Endothelial cell of umbilical vein (primary cell): ENCODE measurements at regions not wholly inside any gene's neighbourhood (a gene's known extent, or its start where the extent isn't known, plus 50 kb on each side); places are given as distances from the start of the nearest gene placed in this dataset.

Experiments
- BruUV-seq: library from RNA; stranded (reverse); fragments of 400-500 nt; replicated peaks from 2 replicates; lab custom pipeline; 2021; lab: Mats Ljungman, UMichigan
- CTCF ChIA-PET: fragments of 300-600, 350-600 bp; sonication (Branson Sonifier 250); formaldehyde crosslinking; loops from one replicate; lab custom pipeline; 2021; ENCODE audit warnings: antibody characterized with exemption, inconsistent platforms; lab: Charles Lee
- POLR2A ChIA-PET: fragments of 300-600, 350-600 bp; sonication (Branson Sonifier 250); formaldehyde crosslinking; loops from one replicate; lab custom pipeline; 2021; ENCODE audit warnings: antibody characterized with exemption, inconsistent platforms; lab: Charles Lee
- DNase-seq: peaks from one replicate; pipeline ENCODE4 v3.0.0-alpha.2; 2011; ENCODE audit warnings: low read depth, low spot score
- FAIRE-seq: peaks from 2 replicates; lab custom pipeline; 2011; peaks lifted over from hg19 to GRCh38; lab: Jason Lieb, UNC
- H2AFZ ChIP-seq: 2 replicates; pipeline ENCODE4 v1.6.0; 2012; ENCODE audit warnings: low read depth, low read length, control low read depth, inconsistent platforms
- H3K27ac ChIP-seq: 2 replicates; pipeline ENCODE4 v1.5.1; 2011; ENCODE audit warnings: low read depth, mild to moderate bottlenecking, control low read depth, low read length, moderate library complexity; ENCODE audit not compliant: insufficient read depth
- H3K27me3 ChIP-seq, 2 experiments: 2 replicates each; pipeline versions ENCODE4 v1.6.0 to v1.6.1; 2011; ENCODE audit warnings: low read length in 2 of 2, mixed read lengths in 1 of 2; ENCODE audit not compliant: control insufficient read depth in 2 of 2, insufficient read depth in 2 of 2
- H3K36me3 ChIP-seq, 2 experiments: 2 replicates in 1 of 2; 3 replicates in 1 of 2; pipeline ENCODE4 v1.5.1; 2011; ENCODE audit warnings: low read length in 2 of 2, mild to moderate bottlenecking in 1 of 2, moderate library complexity in 1 of 2; ENCODE audit not compliant: control insufficient read depth in 2 of 2, insufficient read depth in 2 of 2; ENCODE audit errors: extremely low read depth in 1 of 2
- H3K4me1 ChIP-seq: 3 replicates; pipeline ENCODE4 v1.5.1; 2011; ENCODE audit warnings: mild to moderate bottlenecking, low read length; ENCODE audit not compliant: control insufficient read depth, insufficient read depth; ENCODE audit errors: extremely low read depth
- H3K4me2 ChIP-seq: 2 replicates; pipeline ENCODE4 v1.6.1; 2011; ENCODE audit warnings: low read length, control low read depth, mixed read lengths; ENCODE audit not compliant: insufficient read depth
- H3K4me3 ChIP-seq, 3 experiments: fragments of 200-600 bp in 1 of 3; sonication (generic), shearing (Covaris generic) in 1 of 3; replicated peaks in 1 of 3; 2 replicates each; pipeline ENCODE4 v1.5.1; 2011 to 2016; ENCODE audit warnings: control low read depth in 3 of 3, low read length in 3 of 3, mild to moderate bottlenecking in 2 of 3, inconsistent platforms in 1 of 3, low read depth in 1 of 3, moderate library complexity in 1 of 3; ENCODE audit not compliant: insufficient read depth in 1 of 3
- H3K79me2 ChIP-seq: 2 replicates; pipeline ENCODE4 v1.6.0; 2012; ENCODE audit warnings: low read length, inconsistent platforms; ENCODE audit not compliant: control insufficient read depth, insufficient read depth
- H3K9ac ChIP-seq: replicated peaks from 2 replicates; pipeline ENCODE3; 2011; ENCODE audit warnings: low read length, control low read depth; ENCODE audit not compliant: insufficient read depth; ENCODE audit errors: extremely low read depth
- H3K9me1 ChIP-seq: replicated peaks from 3 replicates; pipeline ENCODE4 v1.6.0; 2011; ENCODE audit warnings: mild to moderate bottlenecking, low read length; ENCODE audit not compliant: control insufficient read depth, insufficient read depth; ENCODE audit errors: extremely low read depth
- H3K9me3 ChIP-seq: replicated peaks from 2 replicates; pipeline ENCODE4 v1.5.1; 2012; ENCODE audit warnings: low read length, inconsistent platforms; ENCODE audit not compliant: control insufficient read depth, insufficient read depth
- H4K20me1 ChIP-seq: replicated peaks from 2 replicates; pipeline ENCODE3; 2011; ENCODE audit warnings: mild to moderate bottlenecking, low read length; ENCODE audit not compliant: control insufficient read depth, insufficient read depth; ENCODE audit errors: extremely low read depth
- CTCF ChIP-seq, 2 donors: IDR thresholded peaks; 1 replicate in 1 of 2; 2 replicates in 1 of 2; pipeline ENCODE4 v1.5.1; 2011; ENCODE audit warnings: low read length in 2 of 2, mild to moderate bottlenecking in 2 of 2, moderate library complexity in 2 of 2, control low read depth in 1 of 2, inconsistent platforms in 1 of 2, low read depth in 1 of 2; ENCODE audit not compliant: insufficient read depth in 1 of 2; ENCODE audit errors: extremely low read depth in 1 of 2
- EZH2 ChIP-seq: IDR thresholded peaks from 2 replicates; pipeline ENCODE4 v1.6.1; 2012; ENCODE audit warnings: borderline replicate concordance, low read depth, mild to moderate bottlenecking, moderate library complexity, low read length, inconsistent platforms; ENCODE audit not compliant: severe bottlenecking
- FOS ChIP-seq: IDR thresholded peaks from 2 replicates; pipeline ENCODE4 v1.6.1; 2011; ENCODE audit warnings: mild to moderate bottlenecking, low read length, moderate library complexity, borderline replicate concordance; ENCODE audit not compliant: insufficient read depth
- GATA2 ChIP-seq: IDR thresholded peaks from 2 replicates; pipeline ENCODE4 v1.7.0; 2011; ENCODE audit warnings: low read depth, mild to moderate bottlenecking, moderate library complexity, mixed read lengths, low read length; ENCODE audit not compliant: insufficient read length, insufficient read depth
- JUN ChIP-seq: IDR thresholded peaks from 2 replicates; pipeline ENCODE4 v1.6.1; 2011; ENCODE audit warnings: borderline replicate concordance, low read depth; ENCODE audit not compliant: insufficient read length, insufficient read depth
- MYC ChIP-seq: IDR thresholded peaks from one replicate; pipeline ENCODE4 v1.6.1; 2011; ENCODE audit warnings: mild to moderate bottlenecking, low read depth, low read length
- POLR2A ChIP-seq: IDR thresholded peaks from 2 replicates; pipeline ENCODE4 v1.6.1; 2012; ENCODE audit warnings: low read depth, mild to moderate bottlenecking, control low read depth, low read length
- POLR2AphosphoS5 ChIP-seq: IDR thresholded peaks from 2 replicates; pipeline ENCODE4 v1.6.1; 2012; ENCODE audit warnings: low read depth, mild to moderate bottlenecking, control low read depth, low read length, moderate library complexity; ENCODE audit not compliant: insufficient read depth
- dilution Hi-C: fragments of 300-500 bp; cut with MboI; formaldehyde crosslinking; loops from one replicate; pipeline ENCODE4 v1.15.0; 2019; ENCODE audit warnings: low sequenced_read_pairs; ENCODE audit not compliant: extremely low pct_ligation_motif_present
- intact Hi-C: fragments of 100-400 bp; cut with micrococcal nuclease; formaldehyde crosslinking; loops from one replicate; pipeline ENCODE4 v1.10.0; 2022
- TF ChIP-seq, protein P1 (sequence below): IDR thresholded peaks from 2 replicates; pipeline ENCODE4 v1.6.1; 2011; ENCODE audit not compliant: insufficient read depth, insufficient read length

- Histone ChIP-seq H3K4me3 (no peak overlapping the region), H3K9me1 (no peaks in the 10 kb centered on the region), H4K20me1 (no peaks in the 10 kb centered on the region), H3K9ac (no peak overlapping the region), H3K27me3 (no peaks in the 10 kb centered on the region), H3K4me1 (no peaks in the 10 kb centered on the region), H3K9me3 (no peaks in the 10 kb centered on the region), H2AFZ (no peak overlapping the region), H3K36me3 (no peaks in the 10 kb centered on the region), H3K27ac (no peak overlapping the region), H3K4me2 (no peak overlapping the region), H3K79me2 (no peaks in the 10 kb centered on the region)
- intact Hi-C loops (no loop called here), dilution Hi-C loops (no loop called here)
- CTCF ChIA-PET = no interaction called here
- POLR2A ChIA-PET = no interaction called here
- no TSS peak for BruUV-seq
- no peak for FAIRE-seq
- TF ChIP-seq, protein P1, sequence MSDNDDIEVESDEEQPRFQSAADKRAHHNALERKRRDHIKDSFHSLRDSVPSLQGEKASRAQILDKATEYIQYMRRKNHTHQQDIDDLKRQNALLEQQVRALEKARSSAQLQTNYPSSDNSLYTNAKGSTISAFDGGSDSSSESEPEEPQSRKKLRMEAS = no peak
- TF ChIP-seq CTCF (IDR thresholded peaks at IDR 0.05; ENCODE audit: extremely low read depth in 1 of 2, insufficient read depth in 1 of 2, low read depth in 1 of 2, low read length in 2 of 2) = no peak
- TF ChIP-seq FOS = no peak
- no peak for TF ChIP-seq MYC
- TF ChIP-seq POLR2AphosphoS5 = no peak
- no peak for TF ChIP-seq GATA2
- DNase-seq = no peak
Observed at GRCh38 chr18:72325307-72325706, 218.8 kb downstream of the CBLN2 start.

- FAIRE-seq (no peak), DNase-seq (no peak)
- intact Hi-C loops = no loop called here
- Histone ChIP-seq H3K36me3 (no peaks in the 10 kb centered on the region), H3K27me3 (no peaks in the 10 kb centered on the region), H3K4me3 (no peak overlapping the region), H3K27ac (no peak overlapping the region), H3K79me2 (no peaks in the 10 kb centered on the region), H4K20me1 (no peaks in the 10 kb centered on the region), H3K4me1 (no peaks in the 10 kb centered on the region), H2AFZ (no peak overlapping the region), H3K9me3 (no peaks in the 10 kb centered on the region), H3K9me1 (no peaks in the 10 kb centered on the region), H3K9ac (no peak overlapping the region), H3K4me2 (no peak overlapping the region)
- TF ChIP-seq, protein P1 = no peak
- TF ChIP-seq EZH2 = no peak
- TF ChIP-seq FOS = no peak
- TF ChIP-seq POLR2AphosphoS5 = no peak
- no peak for TF ChIP-seq CTCF (IDR thresholded peaks at IDR 0.05; ENCODE audit: extremely low read depth in 1 of 2, insufficient read depth in 1 of 2, low read depth in 1 of 2, low read length in 2 of 2)
- TF ChIP-seq POLR2A = no peak
- no peak for TF ChIP-seq MYC
- no peak for TF ChIP-seq GATA2
- no peak for TF ChIP-seq JUN
- no TSS peak for BruUV-seq
- ChIA-PET POLR2A (no interaction called here), CTCF (no interaction called here)
- dilution Hi-C loops = no loop called here
Observed at GRCh38 chr18:72324677-72325076, 219.5 kb downstream of the CBLN2 start.
